Tibial artery (tissue), 4 donors: ENCODE measurements at regions not wholly inside any gene's neighbourhood (a gene's known extent, or its start where the extent isn't known, plus 50 kb on each side); places are given as distances from the start of the nearest gene placed in this dataset.

Experiments
- DNase-seq, 2 donors: peaks; one replicate each; pipeline ENCODE4 v3.0.0-alpha.2; 2019
- H3K27ac ChIP-seq, 2 donors: fragments of 200-600 bp; sonication (generic) in 1 of 2; 1 replicate in 1 of 2; 2 replicates in 1 of 2; pipeline ENCODE4 v1.5.1; 2018 to 2019; ENCODE audit warnings: mild to moderate bottlenecking in 1 of 2
- H3K27me3 ChIP-seq, 2 donors: fragments of 200-600 bp; sonication (generic) in 1 of 2; one replicate each; pipeline versions ENCODE4 v1.5.1 to v1.6.0; 2016 to 2019
- H3K36me3 ChIP-seq, 3 donors: fragments of 200-600 bp; sonication (generic) in 2 of 3; one replicate each; pipeline ENCODE4 v1.5.1; 2016 to 2019; ENCODE audit warnings: mild to moderate bottlenecking in 2 of 3
- H3K4me1 ChIP-seq, 4 donors: fragments of 200-600 bp; sonication (generic) in 2 of 4; 1 replicate in 3 of 4; 2 replicates in 1 of 4; pipeline ENCODE4 v1.5.1; 2016 to 2019
- H3K4me3 ChIP-seq, 2 donors: fragments of 200-600 bp; sonication (generic) in 1 of 2; 1 replicate in 1 of 2; 2 replicates in 1 of 2; pipeline ENCODE4 v1.5.1; 2018 to 2019; ENCODE audit warnings: mild to moderate bottlenecking in 2 of 2
- H3K9me3 ChIP-seq, 3 donors: fragments of 200-600 bp; sonication (generic) in 1 of 3; one replicate each; pipeline ENCODE4 v1.5.1; 2016 to 2019
- intact Hi-C: fragments of 100-400 bp; cut with DNase I; formaldehyde crosslinking; loops from one replicate; pipeline ENCODE4 v1.15.0; 2023; ENCODE audit warnings: low total_unique reads
- TF ChIP-seq, protein P1 (sequence below), 2 experiments: fragments of 200-600 bp in 1 of 2; fragments of 450-650 bp in 1 of 2; IDR thresholded peaks; one replicate each; pipeline ENCODE4 v1.5.1; 2017 to 2019; ENCODE audit warnings: antibody characterized with exemption in 2 of 2, mild to moderate bottlenecking in 1 of 2, moderate library complexity in 1 of 2

DNA sequence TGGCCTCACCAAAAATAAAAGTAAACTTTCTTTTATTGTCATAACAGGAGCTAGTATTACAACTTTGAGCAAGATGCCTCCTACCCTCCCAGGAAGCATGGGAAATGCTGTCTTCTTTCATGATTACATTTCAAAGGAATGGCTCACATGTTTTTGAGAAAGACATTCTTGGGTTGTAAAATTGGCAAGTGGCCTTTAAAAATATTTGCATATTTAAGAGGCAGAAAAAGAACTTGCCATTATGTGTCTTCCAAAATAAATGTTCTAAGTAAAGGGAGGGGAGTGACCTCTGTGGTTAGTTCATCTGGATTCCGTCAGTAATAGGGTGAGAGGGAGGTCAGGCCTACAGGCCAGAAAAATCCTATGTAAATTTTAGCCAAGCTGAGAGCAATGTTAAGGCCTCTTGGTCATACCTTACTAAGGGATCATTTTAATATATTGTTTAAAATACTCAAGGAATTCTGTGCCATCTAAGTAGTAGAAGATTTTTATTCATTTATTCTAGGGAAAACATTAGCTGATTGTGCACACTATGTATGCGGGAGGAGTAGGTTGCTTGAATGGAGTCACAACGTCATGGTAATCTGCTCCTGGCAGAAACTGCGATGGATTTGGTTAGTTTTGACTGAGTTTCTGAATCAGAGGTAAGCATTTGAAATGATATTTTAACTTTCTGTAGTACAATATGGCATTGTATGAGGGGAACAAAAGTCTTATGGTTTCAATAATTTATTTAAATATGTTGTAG lies 1485.7 kb upstream of the CDH9 start:
- no peak for DNase-seq
- no peaks in the 10 kb centered on the region for H3K36me3 ChIP-seq
- TF ChIP-seq, protein P1, sequence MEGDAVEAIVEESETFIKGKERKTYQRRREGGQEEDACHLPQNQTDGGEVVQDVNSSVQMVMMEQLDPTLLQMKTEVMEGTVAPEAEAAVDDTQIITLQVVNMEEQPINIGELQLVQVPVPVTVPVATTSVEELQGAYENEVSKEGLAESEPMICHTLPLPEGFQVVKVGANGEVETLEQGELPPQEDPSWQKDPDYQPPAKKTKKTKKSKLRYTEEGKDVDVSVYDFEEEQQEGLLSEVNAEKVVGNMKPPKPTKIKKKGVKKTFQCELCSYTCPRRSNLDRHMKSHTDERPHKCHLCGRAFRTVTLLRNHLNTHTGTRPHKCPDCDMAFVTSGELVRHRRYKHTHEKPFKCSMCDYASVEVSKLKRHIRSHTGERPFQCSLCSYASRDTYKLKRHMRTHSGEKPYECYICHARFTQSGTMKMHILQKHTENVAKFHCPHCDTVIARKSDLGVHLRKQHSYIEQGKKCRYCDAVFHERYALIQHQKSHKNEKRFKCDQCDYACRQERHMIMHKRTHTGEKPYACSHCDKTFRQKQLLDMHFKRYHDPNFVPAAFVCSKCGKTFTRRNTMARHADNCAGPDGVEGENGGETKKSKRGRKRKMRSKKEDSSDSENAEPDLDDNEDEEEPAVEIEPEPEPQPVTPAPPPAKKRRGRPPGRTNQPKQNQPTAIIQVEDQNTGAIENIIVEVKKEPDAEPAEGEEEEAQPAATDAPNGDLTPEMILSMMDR (IDR thresholded peaks at IDR 0.05), result no peak
- H3K4me3 ChIP-seq, result no peak overlapping the region
- peaks cover 0 to 22% (median 2%) of the 10 kb centered on the region in 4 donors for H3K4me1 ChIP-seq
- intact Hi-C loops, result no loop called here
- H3K9me3 ChIP-seq, result no peaks in the 10 kb centered on the region
- peak overlapping the region; percentile 32 to 61 for H3K27ac ChIP-seq
- H3K27me3 ChIP-seq, result no peaks in the 10 kb centered on the region

GRCh38 chr5:28523416-28523815 lies 1485.0 kb upstream of the CDH9 start:
- H3K4me1 ChIP-seq, result peaks cover 0 to 26% (median 2%) of the 10 kb centered on the region in 4 donors
- no peaks in the 10 kb centered on the region for H3K27me3 ChIP-seq
- intact Hi-C loops, result no loop called here
- no peak overlapping the region for H3K4me3 ChIP-seq
- TF ChIP-seq, protein P1 (IDR thresholded peaks at IDR 0.05), result no peak
- DNase-seq, result no peak
- H3K36me3 ChIP-seq, result no peaks in the 10 kb centered on the region
- H3K27ac ChIP-seq, result peak overlapping the region; percentile 32 to 61
- H3K9me3 ChIP-seq, result no peaks in the 10 kb centered on the region

DNA sequence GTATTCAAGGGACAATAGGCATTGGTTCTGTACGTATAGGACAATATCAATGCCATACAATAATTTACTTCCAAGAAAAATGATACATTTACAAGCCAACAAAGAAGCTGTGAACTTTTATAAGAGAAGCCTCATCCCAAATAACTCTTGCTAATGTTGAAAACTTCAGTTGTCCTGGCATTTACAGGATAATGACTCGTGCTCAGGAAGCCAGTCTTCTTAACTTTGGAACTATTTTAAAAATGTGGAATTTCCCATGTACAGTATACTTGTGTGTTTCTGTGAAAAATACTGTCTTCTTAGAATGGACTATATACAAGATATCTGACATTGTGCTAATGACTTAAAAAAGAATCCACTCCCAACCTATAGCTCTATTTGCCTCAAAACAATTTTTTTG lies 1479.3 kb upstream of the CDH9 start:
- no peak overlapping the region for H3K27ac ChIP-seq
- H3K4me3 ChIP-seq, result no peak overlapping the region
- no peaks in the 10 kb centered on the region for H3K27me3 ChIP-seq
- TF ChIP-seq, protein P1 (IDR thresholded peaks at IDR 0.05), result no peak
- H3K4me1 ChIP-seq, result peaks cover 0 to 9% (median 0%) of the 10 kb centered on the region in 4 donors
- intact Hi-C loops, result no loop called here
- H3K36me3 ChIP-seq, result no peaks in the 10 kb centered on the region
- no peak for DNase-seq
- no peaks in the 10 kb centered on the region for H3K9me3 ChIP-seq

DNA sequence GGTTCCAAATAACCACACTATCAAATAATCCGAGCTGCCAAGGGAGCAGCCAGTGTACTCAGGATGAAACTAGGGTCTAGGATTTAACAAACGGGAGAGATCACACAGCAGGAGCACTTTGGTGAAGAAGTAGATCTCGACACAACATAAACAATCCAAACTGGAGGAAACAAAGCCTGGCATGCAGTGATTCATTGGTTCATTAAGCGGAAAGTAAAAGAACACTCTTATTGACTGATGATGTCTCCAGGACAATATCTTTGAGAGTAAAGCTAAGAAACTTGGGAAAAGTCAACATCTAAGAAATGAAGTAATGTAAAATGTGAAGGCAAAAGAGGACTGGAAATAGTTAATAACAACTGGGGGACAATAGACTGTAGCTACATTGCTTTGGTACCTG lies 1478.3 kb upstream of the CDH9 start:
- intact Hi-C loops, result no loop called here
- H3K27ac ChIP-seq, result no peak overlapping the region
- H3K4me3 ChIP-seq, result no peak overlapping the region
- H3K4me1 ChIP-seq, result peaks cover 0 to 9% (median 0%) of the 10 kb centered on the region in 4 donors
- TF ChIP-seq, protein P1 (IDR thresholded peaks at IDR 0.05), result no peak
- H3K27me3 ChIP-seq, result no peaks in the 10 kb centered on the region
- no peak for DNase-seq
- H3K9me3 ChIP-seq, result no peaks in the 10 kb centered on the region
- H3K36me3 ChIP-seq, result no peaks in the 10 kb centered on the region

- no peaks in the 10 kb centered on the region for H3K9me3 ChIP-seq
- intact Hi-C loops, result no loop called here
- H3K36me3 ChIP-seq, result no peaks in the 10 kb centered on the region
- H3K27ac ChIP-seq, result no peak overlapping the region
- H3K4me3 ChIP-seq, result no peak overlapping the region
- no peaks in the 10 kb centered on the region for H3K27me3 ChIP-seq
- TF ChIP-seq, protein P1 (IDR thresholded peaks at IDR 0.05), result no peak
- no peak for DNase-seq
- no peaks in the 10 kb centered on the region for H3K4me1 ChIP-seq
These were observed 1474.3 kb upstream of the CDH9 start for GRCh38 chr5:28512648-28513047.
